Vagina (tissue), 2 donors: ENCODE measurements at regions not wholly inside any gene's neighbourhood (a gene's known extent, or its start where the extent isn't known, plus 50 kb on each side); places are given as distances from the start of the nearest gene placed in this dataset.

Experiments used
- CTCF ChIP-seq, 3 experiments: fragments of 450-650 bp in 2 of 3; fragments of 200-600 bp in 1 of 3; sonication (generic) in 1 of 3; IDR thresholded peaks; one replicate each; pipeline ENCODE4 v1.5.1; 2017 to 2019; ENCODE audit warnings: antibody characterized with exemption in 3 of 3, mild to moderate bottlenecking in 2 of 3, moderate library complexity in 2 of 3
- POLR2A ChIP-seq, 2 donors: fragments of 450-650 bp; IDR thresholded peaks; one replicate each; pipeline ENCODE4 v1.6.1; 2017; ENCODE audit warnings: antibody characterized with exemption in 2 of 2, mild to moderate bottlenecking in 2 of 2, moderate library complexity in 2 of 2
- POLR2AphosphoS5 ChIP-seq, 2 donors: sonication (generic); formaldehyde crosslinking; IDR thresholded peaks; one replicate each; pipeline ENCODE4 v1.9.0; 2017; ENCODE audit warnings: antibody characterized with exemption in 2 of 2, mild to moderate bottlenecking in 2 of 2, low read depth in 1 of 2; ENCODE audit not compliant: insufficient read depth in 1 of 2

GRCh38 chr13:64266024-64266423, 2850.4 kb upstream of the PCDH20 start:
- TF ChIP-seq CTCF (IDR thresholded peaks at IDR 0.05): no peak
- TF ChIP-seq POLR2A (IDR thresholded peaks at IDR 0.05): no peak
- TF ChIP-seq POLR2AphosphoS5 (IDR thresholded peaks at IDR 0.05; ENCODE audit: insufficient read depth in 1 of 2, low read depth in 1 of 2): no peak
